Activated CD4-positive, alpha-beta T cell treated with anti-CD3 and anti-CD28 coated beads, Interleukin-2, amount 10 ng/mL, durations not matched to agents 7 days and 5 days (primary cell): ENCODE measurements at regions not wholly inside any gene's neighbourhood (a gene's known extent, or its start where the extent isn't known, plus 50 kb on each side); places are given as distances from the start of the nearest gene placed in this dataset.
"Not testable (repeated sequence)": the region's sequence is repeated elsewhere in the genome, so short reads cannot be mapped to it uniquely, and the experiment has no call there.

Experiments used
- CTCF ChIA-PET: fragments of 350-600 bp; sonication (Branson Sonifier 250); formaldehyde crosslinking; loops from one replicate; lab custom pipeline; 2021; ENCODE audit warnings: antibody characterized with exemption; lab: Charles Lee
- POLR2A ChIA-PET: fragments of 350-600 bp; sonication (Branson Sonifier 250); formaldehyde crosslinking; loops from one replicate; lab custom pipeline; 2021; ENCODE audit warnings: antibody characterized with exemption; lab: Charles Lee
- DNase-seq: peaks from one replicate; pipeline ENCODE4 v3.0.0-alpha.2; 2020
- H3K27ac Mint-ChIP-seq: one replicate; pipeline ENCODE4 v1.8.0; 2021; ENCODE audit warnings: mild to moderate bottlenecking, moderate library complexity, mixed read lengths
- H3K27me3 Mint-ChIP-seq: one replicate; pipeline ENCODE4 v1.8.0; 2021; ENCODE audit warnings: mixed read lengths
- H3K36me3 Mint-ChIP-seq: one replicate; pipeline ENCODE4 v1.8.0; 2021; ENCODE audit warnings: low read depth, mixed read lengths
- H3K4me1 Mint-ChIP-seq: one replicate; pipeline ENCODE4 v1.8.0; 2021; ENCODE audit warnings: mixed read lengths
- H3K4me3 Mint-ChIP-seq: one replicate; pipeline ENCODE4 v1.8.0; 2021; ENCODE audit warnings: mild to moderate bottlenecking, moderate library complexity, mixed read lengths
- H3K9me3 Mint-ChIP-seq: one replicate; pipeline ENCODE4 v1.8.0; 2021; ENCODE audit warnings: mixed read lengths

DNA sequence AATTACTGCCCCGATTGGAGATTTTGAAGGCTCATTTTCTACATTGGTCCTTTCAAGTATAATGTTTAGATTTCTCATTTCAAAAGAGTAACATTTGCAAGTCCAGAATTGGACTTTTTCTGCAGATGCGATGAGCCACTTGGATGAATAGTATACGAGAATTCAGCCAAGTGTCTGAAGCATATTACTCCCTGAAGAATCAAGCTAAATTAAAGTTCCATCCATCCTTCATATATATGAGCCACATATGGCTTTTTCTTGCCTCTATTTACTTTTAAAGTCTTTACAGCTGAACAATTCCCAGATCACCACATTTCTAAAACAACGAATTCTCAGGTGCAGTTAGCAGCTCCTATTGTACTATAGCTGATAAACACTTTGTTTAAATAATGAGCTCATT is 288.7 kb downstream of the CEMIP2 start:
- ChIA-PET POLR2A (no interaction called here), CTCF (no interaction called here)
- Mint-ChIP-seq H3K27me3 (no peaks in the 10 kb centered on the region), H3K27ac (no peak overlapping the region), H3K4me1 (no peaks in the 10 kb centered on the region), H3K36me3 (no peaks in the 10 kb centered on the region), H3K4me3 (no peak overlapping the region), H3K9me3 (no peaks in the 10 kb centered on the region)
- no peak for DNase-seq

DNA sequence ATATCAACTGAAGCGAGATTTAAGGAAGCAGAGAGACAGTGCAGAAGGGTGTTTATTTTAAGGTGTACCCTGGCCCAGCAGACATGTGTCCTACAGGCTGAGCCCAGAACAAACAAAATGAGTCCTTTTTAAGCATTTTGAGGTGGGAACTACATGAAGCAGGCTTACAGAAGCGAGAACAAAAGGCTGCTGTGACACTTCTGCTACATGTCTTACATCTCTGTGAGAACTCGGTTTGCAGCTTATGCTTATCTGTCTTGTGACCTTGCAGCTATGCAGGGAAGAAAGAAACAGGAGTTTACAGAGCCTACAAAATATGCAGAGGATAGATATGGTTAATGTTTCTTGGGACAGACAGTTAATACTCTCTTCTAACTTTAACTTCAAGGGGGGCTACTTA is 295.9 kb downstream of the CEMIP2 start:
- Mint-ChIP-seq H3K4me1 (no peaks in the 10 kb centered on the region), H3K27ac (no peak overlapping the region), H3K36me3 (no peaks in the 10 kb centered on the region), H3K4me3 (no peak overlapping the region), H3K27me3 (no peaks in the 10 kb centered on the region), H3K9me3 (no peaks in the 10 kb centered on the region)
- ChIA-PET CTCF (no interaction called here), POLR2A (no interaction called here)
- no peak for DNase-seq

DNA sequence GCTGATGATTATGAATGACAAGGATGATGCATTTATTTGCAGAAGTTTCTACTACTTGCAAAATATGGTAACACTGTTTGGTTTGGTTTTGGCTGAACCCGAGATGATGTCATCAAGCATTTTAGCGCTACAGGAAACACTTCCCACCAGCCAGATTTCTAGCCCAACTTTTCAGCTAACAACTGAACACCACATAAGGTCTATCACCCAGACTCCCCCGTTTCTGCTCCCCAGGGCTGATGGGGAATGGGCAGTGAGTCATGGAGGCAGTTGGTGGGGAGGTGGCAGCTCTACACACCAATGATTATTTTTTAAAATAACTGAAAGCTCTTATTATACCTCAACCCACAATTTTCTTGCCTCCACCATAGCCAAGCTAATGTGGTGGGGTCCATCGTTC is 302.9 kb downstream of the CEMIP2 start:
- CTCF ChIA-PET = no interaction called here
- no peaks in the 10 kb centered on the region for H3K36me3 Mint-ChIP-seq
- no peak overlapping the region for H3K4me3 Mint-ChIP-seq
- no peaks in the 10 kb centered on the region for H3K9me3 Mint-ChIP-seq
- H3K4me1 Mint-ChIP-seq = no peaks in the 10 kb centered on the region
- no peak overlapping the region for H3K27ac Mint-ChIP-seq
- no peaks in the 10 kb centered on the region for H3K27me3 Mint-ChIP-seq
- DNase-seq = no peak
- POLR2A ChIA-PET = no interaction called here

DNA sequence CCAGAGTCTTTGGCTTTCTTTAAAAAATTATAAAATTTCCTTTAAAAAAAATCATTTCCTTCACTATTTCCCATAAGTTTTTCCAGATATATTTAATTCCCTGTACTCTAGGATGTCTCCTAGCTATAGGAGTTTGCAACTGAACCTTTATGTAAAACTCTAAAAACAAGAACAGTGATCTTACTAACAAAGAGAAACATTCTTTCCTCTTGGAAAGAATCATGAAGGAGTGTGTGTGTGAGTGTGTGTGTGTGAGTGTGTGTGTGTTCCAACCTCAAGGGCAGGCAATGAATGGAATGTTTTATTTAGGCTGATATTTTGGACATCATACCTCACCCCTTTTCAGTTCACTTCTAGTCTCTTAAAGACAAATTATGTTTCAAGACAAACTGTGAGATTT is 309.2 kb downstream of the CEMIP2 start:
- Mint-ChIP-seq H3K27me3 (peaks cover 2% of the 10 kb centered on the region), H3K36me3 (no peaks in the 10 kb centered on the region), H3K9me3 (no peaks in the 10 kb centered on the region), H3K4me1 (no peaks in the 10 kb centered on the region), H3K4me3 (no peak overlapping the region), H3K27ac (no peak overlapping the region)
- no peak for DNase-seq
- ChIA-PET POLR2A (no interaction called here), CTCF (no interaction called here)

DNA sequence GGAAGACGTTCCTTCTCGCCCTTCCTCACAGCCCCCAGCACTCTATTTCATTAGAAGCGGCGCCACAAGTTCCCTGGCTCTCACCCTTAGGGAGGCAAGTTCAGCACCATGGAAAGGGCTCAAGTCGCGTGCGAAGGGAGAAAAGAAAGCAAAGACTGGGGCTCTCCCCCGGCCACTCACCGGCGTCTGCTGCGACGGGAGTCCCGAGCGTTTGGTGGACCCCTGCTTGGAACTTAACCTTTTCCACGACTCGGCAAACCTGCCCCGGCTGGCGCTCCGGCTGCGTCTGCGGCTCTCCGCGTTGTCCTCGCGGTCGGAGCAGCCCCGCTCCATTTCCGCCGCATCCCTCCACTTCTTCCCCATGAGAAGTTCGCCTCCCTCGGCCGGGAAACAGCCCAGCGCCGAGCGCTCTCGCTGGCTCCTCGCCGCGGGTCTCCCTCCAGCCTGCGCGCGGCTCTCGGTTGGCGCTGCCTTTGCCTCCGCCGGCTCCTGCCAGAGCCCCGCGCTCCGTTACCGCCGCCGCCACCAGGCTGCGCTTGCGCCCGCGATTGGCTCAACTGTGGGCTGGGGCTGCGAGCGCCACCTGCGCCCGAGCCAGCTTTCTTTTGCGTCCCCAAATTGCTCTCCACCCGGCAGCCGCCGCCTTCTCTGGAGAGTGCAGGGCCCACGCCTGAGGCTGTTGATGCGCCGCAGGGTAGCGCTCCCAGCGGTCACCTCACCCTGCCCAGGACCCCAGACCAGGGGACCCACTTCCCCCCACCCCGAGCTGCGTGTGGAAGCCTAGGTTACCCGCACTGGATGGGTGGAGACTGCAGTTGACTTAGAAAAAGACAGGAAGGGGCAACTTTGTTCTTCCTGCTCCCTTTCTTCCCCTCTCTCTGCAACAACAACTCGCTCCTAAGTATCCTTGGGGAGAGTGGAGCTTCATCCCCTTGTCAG is 321.6 kb downstream of the CEMIP2 start:
- H3K27me3 Mint-ChIP-seq = peaks cover 32% of the 10 kb centered on the region
- no peaks in the 10 kb centered on the region for H3K9me3 Mint-ChIP-seq
- DNase-seq = peak; percentile 52
- H3K27ac Mint-ChIP-seq = no peak overlapping the region
- H3K4me1 Mint-ChIP-seq = peaks cover 3% of the 10 kb centered on the region
- ChIA-PET POLR2A (no interaction called here), CTCF (no interaction called here)
- H3K4me3 Mint-ChIP-seq = peak overlapping the region; percentile 38
- no peaks in the 10 kb centered on the region for H3K36me3 Mint-ChIP-seq

DNA sequence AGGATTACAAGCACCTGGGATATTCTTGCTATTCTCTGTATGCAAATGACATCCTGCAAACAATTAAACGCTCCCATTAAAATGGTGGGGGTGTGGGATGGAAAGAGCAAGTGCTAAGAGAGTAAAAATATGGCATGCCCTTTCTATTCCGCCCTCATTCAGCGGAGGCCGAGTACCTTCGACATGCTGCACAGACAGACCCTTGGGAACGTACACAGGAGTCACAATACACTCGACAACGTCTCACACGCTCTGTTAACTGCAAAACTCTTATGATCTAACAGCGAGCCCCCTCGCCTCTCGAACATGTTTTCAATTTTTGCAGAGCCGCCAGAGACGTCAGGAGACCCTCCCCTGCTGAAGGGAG is 322.2 kb downstream of the CEMIP2 start:
- POLR2A ChIA-PET = no interaction called here
- Mint-ChIP-seq H3K4me3 (no peak overlapping the region), H3K4me1 (peaks cover 3% of the 10 kb centered on the region), H3K27ac (no peak overlapping the region), H3K36me3 (no peaks in the 10 kb centered on the region), H3K27me3 (peaks cover 32% of the 10 kb centered on the region), H3K9me3 (no peaks in the 10 kb centered on the region)
- DNase-seq = no peak
- CTCF ChIA-PET = no interaction called here

DNA sequence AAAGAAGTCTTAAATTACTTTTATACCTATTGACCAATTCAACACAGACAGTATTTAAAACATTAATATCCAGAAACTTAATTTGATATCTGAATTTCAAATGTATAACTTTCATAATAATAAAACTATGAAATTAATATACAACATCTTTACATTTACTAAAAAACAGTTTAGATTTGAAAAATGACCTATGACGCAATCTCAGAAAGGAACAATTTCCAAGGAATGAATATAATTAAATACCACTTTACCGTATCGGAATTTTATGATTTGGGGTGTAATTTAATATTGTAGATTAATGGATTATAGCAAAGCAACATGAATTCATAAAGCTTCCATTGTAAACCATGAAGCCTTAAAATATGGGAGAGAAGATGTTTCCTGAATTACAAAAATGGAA is 321.5 kb upstream of the TRPM3 start:
- ChIA-PET CTCF (no interaction called here), POLR2A (no interaction called here)
- Mint-ChIP-seq H3K4me1 (peaks cover 3% of the 10 kb centered on the region), H3K4me3 (no peak overlapping the region), H3K36me3 (no peaks in the 10 kb centered on the region), H3K27ac (no peak overlapping the region), H3K27me3 (peaks cover 24% of the 10 kb centered on the region), H3K9me3 (no peaks in the 10 kb centered on the region)
- DNase-seq = no peak

DNA sequence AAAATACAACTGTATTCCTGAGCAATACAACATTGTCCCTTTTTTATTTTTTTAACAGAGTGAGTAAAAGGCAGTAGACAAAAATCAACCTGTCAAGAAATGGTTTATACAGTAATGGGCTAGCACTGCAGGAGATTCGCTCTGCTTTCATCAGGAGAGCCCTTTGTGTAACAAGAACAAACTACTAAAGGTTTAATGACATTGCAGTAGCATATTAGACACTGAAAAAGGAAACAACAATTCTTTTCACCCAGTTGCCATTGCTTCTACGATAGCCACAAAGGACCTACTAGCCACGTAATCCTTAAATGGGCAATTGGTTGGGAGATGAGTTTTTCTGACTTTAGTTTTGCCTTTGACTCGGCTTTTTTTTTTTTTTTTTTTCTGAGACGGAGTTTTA is 319.8 kb upstream of the TRPM3 start:
- Mint-ChIP-seq H3K36me3 (no peaks in the 10 kb centered on the region), H3K27ac (no peak overlapping the region), H3K4me3 (no peak overlapping the region), H3K9me3 (no peaks in the 10 kb centered on the region), H3K27me3 (peaks cover 12% of the 10 kb centered on the region), H3K4me1 (no peaks in the 10 kb centered on the region)
- no peak for DNase-seq
- ChIA-PET CTCF (no interaction called here), POLR2A (no interaction called here)

DNA sequence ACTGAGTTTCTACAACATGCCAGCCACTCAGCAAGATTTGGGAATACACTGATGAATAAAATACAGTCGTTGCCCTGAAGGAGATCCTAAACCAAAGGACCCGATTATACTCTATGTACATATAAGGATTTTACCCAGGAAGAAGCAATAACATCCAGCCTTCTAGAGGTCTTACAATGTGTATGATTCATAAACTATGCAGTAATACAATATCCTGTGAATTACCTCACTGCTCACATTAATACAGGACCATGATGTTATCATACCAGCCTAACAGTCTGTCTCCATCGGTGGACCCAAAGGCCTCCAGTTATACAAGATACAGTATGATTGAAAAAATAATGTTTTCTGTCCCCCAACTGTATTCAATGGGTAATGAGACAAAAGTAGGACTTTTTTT is 310.5 kb upstream of the TRPM3 start:
- ChIA-PET CTCF (no interaction called here), POLR2A (no interaction called here)
- Mint-ChIP-seq H3K27me3 (peaks cover 2% of the 10 kb centered on the region), H3K36me3 (no peaks in the 10 kb centered on the region), H3K4me1 (no peaks in the 10 kb centered on the region), H3K4me3 (no peak overlapping the region), H3K27ac (no peak overlapping the region), H3K9me3 (no peaks in the 10 kb centered on the region)
- DNase-seq = no peak

DNA sequence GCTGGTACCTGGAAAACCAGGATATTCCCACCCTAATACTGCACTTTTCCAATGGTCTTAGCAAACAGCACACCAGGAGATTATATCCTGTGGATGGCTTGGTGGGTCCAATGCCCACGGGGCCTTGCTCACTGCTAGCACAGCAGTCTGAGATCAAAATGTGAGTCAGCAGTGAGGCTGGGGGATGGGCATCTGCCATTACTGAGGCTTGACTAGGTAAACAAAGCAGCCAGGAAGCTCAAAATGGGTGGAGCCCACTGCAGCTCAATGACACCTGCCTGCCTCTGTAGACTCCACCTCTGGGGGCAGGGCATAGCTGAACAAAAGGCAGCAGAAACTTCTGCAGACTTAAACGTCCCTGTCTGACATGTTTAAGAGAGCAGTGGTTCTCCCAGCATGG is 285.9 kb upstream of the TRPM3 start:
- H3K4me1 Mint-ChIP-seq, DNase-seq, H3K27ac Mint-ChIP-seq, H3K27me3 Mint-ChIP-seq, H3K9me3 Mint-ChIP-seq, H3K4me3 Mint-ChIP-seq, CTCF ChIA-PET, H3K36me3 Mint-ChIP-seq, POLR2A ChIA-PET: not testable (repeated sequence)

DNA sequence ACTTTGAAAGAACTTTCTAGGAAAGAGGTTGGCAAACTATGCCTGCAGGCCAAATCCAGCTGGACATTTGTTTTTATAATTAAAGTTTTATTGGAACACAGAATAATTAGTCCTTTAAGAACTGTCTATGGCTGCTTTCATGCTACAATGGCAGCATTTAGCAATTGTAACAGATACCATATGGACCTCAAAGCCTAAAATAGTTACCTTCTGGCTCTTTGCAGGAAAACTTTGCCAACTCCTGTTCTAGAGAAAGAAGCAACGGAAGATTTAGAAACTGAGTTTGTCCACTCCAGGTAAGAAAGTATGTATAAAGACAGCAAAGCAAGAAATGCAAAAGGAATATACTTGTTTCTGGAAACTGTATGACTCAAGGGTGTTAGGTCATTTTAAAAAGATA is 281.7 kb upstream of the TRPM3 start:
- ChIA-PET POLR2A (no interaction called here), CTCF (no interaction called here)
- Mint-ChIP-seq H3K9me3 (peaks cover 2% of the 10 kb centered on the region), H3K4me3 (no peak overlapping the region), H3K27me3 (no peaks in the 10 kb centered on the region), H3K27ac (no peak overlapping the region), H3K36me3 (no peaks in the 10 kb centered on the region), H3K4me1 (no peaks in the 10 kb centered on the region)
- no peak for DNase-seq

DNA sequence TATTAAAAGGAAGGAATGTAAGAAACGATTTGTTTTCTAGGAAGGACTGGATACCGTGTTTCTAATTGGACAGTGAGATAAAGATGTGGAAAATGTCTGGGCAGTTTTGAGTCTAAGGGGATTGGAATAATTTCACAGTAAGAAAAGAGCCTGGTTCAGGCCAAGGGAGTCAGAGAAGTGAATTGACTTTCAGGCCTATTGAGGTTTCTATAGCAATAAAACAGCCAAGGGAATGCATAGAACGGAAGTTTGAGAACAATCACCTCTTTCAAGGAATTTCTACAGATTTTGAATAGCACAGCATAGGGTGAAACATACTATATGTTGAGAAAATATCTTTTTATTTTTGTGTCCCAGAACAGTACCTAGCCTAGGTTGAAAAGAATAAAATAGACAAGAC is 271.6 kb upstream of the TRPM3 start:
- H3K36me3 Mint-ChIP-seq = no peaks in the 10 kb centered on the region
- H3K4me3 Mint-ChIP-seq = no peak overlapping the region
- no peaks in the 10 kb centered on the region for H3K27me3 Mint-ChIP-seq
- DNase-seq = no peak
- ChIA-PET CTCF (no interaction called here), POLR2A (no interaction called here)
- H3K4me1 Mint-ChIP-seq = no peaks in the 10 kb centered on the region
- no peak overlapping the region for H3K27ac Mint-ChIP-seq
- no peaks in the 10 kb centered on the region for H3K9me3 Mint-ChIP-seq

DNA sequence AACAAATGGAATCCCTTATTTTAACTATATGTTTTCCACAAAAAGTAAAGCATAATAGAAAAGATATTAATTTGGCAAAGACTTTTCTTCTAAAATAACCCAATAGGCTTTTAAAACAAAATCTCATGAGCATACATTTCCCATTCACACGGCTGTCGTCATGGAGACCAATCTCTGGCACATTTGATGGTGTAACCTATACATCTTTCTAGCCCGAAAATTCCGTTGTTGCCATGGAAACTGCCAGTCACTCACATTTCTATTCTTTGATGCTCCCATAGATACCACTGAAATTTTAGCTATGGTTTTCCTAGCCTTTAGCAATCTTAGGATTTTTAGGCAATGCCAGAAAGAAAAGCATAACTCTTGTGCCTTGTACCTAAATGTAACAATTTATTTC is 262.9 kb upstream of the TRPM3 start:
- Mint-ChIP-seq H3K27me3 (peaks cover 1% of the 10 kb centered on the region), H3K4me1 (no peaks in the 10 kb centered on the region), H3K27ac (no peak overlapping the region), H3K4me3 (no peak overlapping the region), H3K9me3 (no peaks in the 10 kb centered on the region), H3K36me3 (no peaks in the 10 kb centered on the region)
- DNase-seq = no peak
- CTCF ChIA-PET = no interaction called here
- POLR2A ChIA-PET = no interaction called here

DNA sequence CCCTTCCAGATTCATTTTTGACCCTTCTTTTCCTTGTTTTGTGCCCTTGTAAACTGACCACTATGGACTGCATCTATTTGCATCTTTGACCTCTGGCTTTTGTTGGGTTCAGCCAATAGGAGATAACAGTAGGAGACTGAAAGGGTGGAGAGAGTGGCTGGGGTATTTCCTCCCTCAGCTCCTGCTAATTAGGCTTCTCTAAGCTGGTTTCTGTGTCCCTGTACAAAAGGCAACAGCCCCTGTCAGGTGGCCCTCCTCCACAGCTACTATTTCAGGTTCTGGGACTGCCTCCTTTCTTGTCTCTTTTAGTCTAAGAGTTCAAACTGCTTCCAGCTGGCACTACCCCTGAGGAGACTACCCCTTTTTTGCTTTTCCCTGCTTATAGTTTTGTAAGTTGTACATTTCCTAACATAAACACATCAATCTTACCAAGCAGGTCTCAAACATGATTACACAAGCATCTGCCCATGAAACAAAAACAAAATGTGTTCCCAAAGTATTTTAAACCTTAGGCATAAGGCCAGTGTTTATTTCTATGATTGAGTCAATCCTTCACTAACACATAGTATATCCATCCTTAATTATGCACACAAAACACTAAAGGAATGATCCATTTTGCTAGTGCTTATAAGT is 262.0 kb upstream of the TRPM3 start:
- Mint-ChIP-seq H3K36me3 (no peaks in the 10 kb centered on the region), H3K27ac (no peak overlapping the region), H3K27me3 (peaks cover 1% of the 10 kb centered on the region), H3K4me1 (no peaks in the 10 kb centered on the region), H3K4me3 (no peak overlapping the region), H3K9me3 (no peaks in the 10 kb centered on the region)
- ChIA-PET POLR2A (no interaction called here), CTCF (no interaction called here)
- DNase-seq = no peak
